ENCODE measurements at regions not wholly inside any gene's neighbourhood (a gene's known extent, or its start where the extent isn't known, plus 50 kb on each side); places are given as distances from the start of the nearest gene placed in this dataset.

- Histone ChIP-seq H3K4me1 (peaks cover 18 to 22% (median 20%) of the 10 kb centered on the region in 4 donors), H3K27me3 (no peaks in the 10 kb centered on the region), H3K36me3 (no peaks in the 10 kb centered on the region), H3K27ac (no peak overlapping the region), H3K4me3 (no peak overlapping the region), H3K9me3 (no peaks in the 10 kb centered on the region)
- ATAC-seq (ENCODE audit: low FRiP score in 2 of 2) (no peak), DNase-seq (no peak)
- TF ChIP-seq POLR2A (IDR thresholded peaks at IDR 0.05) (no peak), EP300 (IDR thresholded peaks at IDR 0.05) (no peak), POLR2AphosphoS5 (IDR thresholded peaks at IDR 0.05) (no peak), CTCF (IDR thresholded peaks at IDR 0.05) (no peak)
- 89 to 92% methylated on average over 6 of the region's 6 CpGs for WGBS, 2 donors
These were observed 214.1 kb downstream of the SKIDA1 start for GRCh38 chr10:21311426-21311825.

GRCh38 chr10:21309427-21309826 is 216.1 kb downstream of the SKIDA1 start:
- no peak for ATAC-seq (ENCODE audit: low FRiP score in 2 of 2)
- 67 to 81% methylated on average over 3 of the region's 3 CpGs for WGBS, 2 donors
- Histone ChIP-seq H3K4me3 (no peak overlapping the region), H3K27ac (no peak overlapping the region), H3K9me3 (no peaks in the 10 kb centered on the region), H3K27me3 (no peaks in the 10 kb centered on the region), H3K4me1 (peaks cover 1 to 5% (median 3%) of the 10 kb centered on the region in 4 donors), H3K36me3 (no peaks in the 10 kb centered on the region)
- TF ChIP-seq POLR2A (IDR thresholded peaks at IDR 0.05) (no peak), CTCF (IDR thresholded peaks at IDR 0.05) (no peak), POLR2AphosphoS5 (IDR thresholded peaks at IDR 0.05) (no peak), EP300 (IDR thresholded peaks at IDR 0.05) (no peak)
- DNase-seq = no peak

- H3K36me3 ChIP-seq = no peaks in the 10 kb centered on the region
- ATAC-seq (ENCODE audit: low FRiP score in 2 of 2) (no peak), DNase-seq (no peak)
- no peak overlapping the region for H3K4me3 ChIP-seq
- 66 to 68% methylated on average over 4 of the region's 4 CpGs for WGBS, 2 donors
- H3K27me3 ChIP-seq = no peaks in the 10 kb centered on the region
- TF ChIP-seq EP300 (IDR thresholded peaks at IDR 0.05) (no peak), CTCF (IDR thresholded peaks at IDR 0.05) (no peak), POLR2A (IDR thresholded peaks at IDR 0.05) (no peak), POLR2AphosphoS5 (IDR thresholded peaks at IDR 0.05) (no peak)
- H3K4me1 ChIP-seq = peaks cover 0 to 4% (median 0%) of the 10 kb centered on the region in 4 donors
- H3K27ac ChIP-seq = no peak overlapping the region
- H3K9me3 ChIP-seq = no peaks in the 10 kb centered on the region
These were observed 216.5 kb downstream of the SKIDA1 start for GRCh38 chr10:21308946-21309345.

- no peaks in the 10 kb centered on the region for H3K36me3 ChIP-seq
- ATAC-seq (ENCODE audit: low FRiP score in 2 of 2) = no peak
- no peaks in the 10 kb centered on the region for H3K4me1 ChIP-seq
- H3K27ac ChIP-seq = no peak overlapping the region
- H3K27me3 ChIP-seq = no peaks in the 10 kb centered on the region
- TF ChIP-seq POLR2AphosphoS5 (IDR thresholded peaks at IDR 0.05) (no peak), POLR2A (IDR thresholded peaks at IDR 0.05) (no peak)
- H3K4me3 ChIP-seq = no peak overlapping the region
- no peaks in the 10 kb centered on the region for H3K9me3 ChIP-seq
- no peak for DNase-seq
- 88 to 93% methylated on average over 3 of the region's 3 CpGs for WGBS, 2 donors
These were observed 217.5 kb downstream of the SKIDA1 start for GRCh38 chr10:21308018-21308417.

GRCh38 chr10:21304608-21305007 is 220.9 kb downstream of the SKIDA1 start:
- TF ChIP-seq EP300 (IDR thresholded peaks at IDR 0.05) = no peak
- TF ChIP-seq POLR2A (IDR thresholded peaks at IDR 0.05) = no peak
- TF ChIP-seq CTCF (IDR thresholded peaks at IDR 0.05) = no peak
- TF ChIP-seq POLR2AphosphoS5 (IDR thresholded peaks at IDR 0.05) = no peak
- WGBS, 2 donors = 95 to 98% methylated on average over 2 of the region's 2 CpGs
- Histone ChIP-seq H3K27ac (no peak overlapping the region), H3K4me1 (no peaks in the 10 kb centered on the region), H3K4me3 (no peak overlapping the region), H3K36me3 (no peaks in the 10 kb centered on the region), H3K27me3 (no peaks in the 10 kb centered on the region), H3K9me3 (no peaks in the 10 kb centered on the region)
- ATAC-seq (ENCODE audit: low FRiP score in 2 of 2) = no peak
- no peak for DNase-seq
